ENCODE measurements at regions not wholly inside any gene's neighbourhood (a gene's known extent, or its start where the extent isn't known, plus 50 kb on each side); places are given as distances from the start of the nearest gene placed in this dataset.

DNA sequence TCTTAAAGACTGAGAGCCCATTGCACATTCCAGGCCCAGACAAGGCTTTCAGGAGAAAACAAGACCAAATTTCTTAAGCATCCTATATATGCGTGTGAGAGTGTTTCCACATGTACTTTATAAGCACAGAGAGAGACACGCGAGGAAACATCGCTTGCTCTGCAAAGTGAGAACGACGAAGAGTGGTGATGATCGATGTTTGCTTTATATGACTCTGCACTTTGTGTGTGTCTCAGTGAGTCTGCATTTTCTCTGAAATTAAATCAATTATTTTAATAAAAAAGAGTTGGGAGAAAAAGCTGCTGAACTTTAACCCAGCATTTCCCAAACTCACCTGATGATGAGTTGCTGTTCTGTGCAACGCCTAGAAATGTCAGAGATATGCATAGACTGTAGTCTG, 61.7 kb upstream of the ZMIZ1 start:
- Histone ChIP-seq H3K9me3 (ENCODE audit: severe bottlenecking) (no peaks in the 10 kb centered on the region), H3K4me1 (ENCODE audit: insufficient read depth, poor library complexity, severe bottlenecking) (no peaks in the 10 kb centered on the region), H3K36me3 (ENCODE audit: low read depth) (no peaks in the 10 kb centered on the region), H3K27me3 (ENCODE audit: insufficient read depth, poor library complexity, severe bottlenecking) (no peaks in the 10 kb centered on the region), H3K27ac (ENCODE audit: poor library complexity, severe bottlenecking) (no peak overlapping the region), H3K4me3 (ENCODE audit: severe bottlenecking) (no peak overlapping the region)
- ATAC-seq (ENCODE audit: low read depth) (no peak), DNase-seq (ENCODE audit: low spot score) (no peak)
- TF ChIP-seq, protein P1, sequence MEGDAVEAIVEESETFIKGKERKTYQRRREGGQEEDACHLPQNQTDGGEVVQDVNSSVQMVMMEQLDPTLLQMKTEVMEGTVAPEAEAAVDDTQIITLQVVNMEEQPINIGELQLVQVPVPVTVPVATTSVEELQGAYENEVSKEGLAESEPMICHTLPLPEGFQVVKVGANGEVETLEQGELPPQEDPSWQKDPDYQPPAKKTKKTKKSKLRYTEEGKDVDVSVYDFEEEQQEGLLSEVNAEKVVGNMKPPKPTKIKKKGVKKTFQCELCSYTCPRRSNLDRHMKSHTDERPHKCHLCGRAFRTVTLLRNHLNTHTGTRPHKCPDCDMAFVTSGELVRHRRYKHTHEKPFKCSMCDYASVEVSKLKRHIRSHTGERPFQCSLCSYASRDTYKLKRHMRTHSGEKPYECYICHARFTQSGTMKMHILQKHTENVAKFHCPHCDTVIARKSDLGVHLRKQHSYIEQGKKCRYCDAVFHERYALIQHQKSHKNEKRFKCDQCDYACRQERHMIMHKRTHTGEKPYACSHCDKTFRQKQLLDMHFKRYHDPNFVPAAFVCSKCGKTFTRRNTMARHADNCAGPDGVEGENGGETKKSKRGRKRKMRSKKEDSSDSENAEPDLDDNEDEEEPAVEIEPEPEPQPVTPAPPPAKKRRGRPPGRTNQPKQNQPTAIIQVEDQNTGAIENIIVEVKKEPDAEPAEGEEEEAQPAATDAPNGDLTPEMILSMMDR (IDR thresholded peaks at IDR 0.05; ENCODE audit: poor library complexity, severe bottlenecking): no peak

DNA sequence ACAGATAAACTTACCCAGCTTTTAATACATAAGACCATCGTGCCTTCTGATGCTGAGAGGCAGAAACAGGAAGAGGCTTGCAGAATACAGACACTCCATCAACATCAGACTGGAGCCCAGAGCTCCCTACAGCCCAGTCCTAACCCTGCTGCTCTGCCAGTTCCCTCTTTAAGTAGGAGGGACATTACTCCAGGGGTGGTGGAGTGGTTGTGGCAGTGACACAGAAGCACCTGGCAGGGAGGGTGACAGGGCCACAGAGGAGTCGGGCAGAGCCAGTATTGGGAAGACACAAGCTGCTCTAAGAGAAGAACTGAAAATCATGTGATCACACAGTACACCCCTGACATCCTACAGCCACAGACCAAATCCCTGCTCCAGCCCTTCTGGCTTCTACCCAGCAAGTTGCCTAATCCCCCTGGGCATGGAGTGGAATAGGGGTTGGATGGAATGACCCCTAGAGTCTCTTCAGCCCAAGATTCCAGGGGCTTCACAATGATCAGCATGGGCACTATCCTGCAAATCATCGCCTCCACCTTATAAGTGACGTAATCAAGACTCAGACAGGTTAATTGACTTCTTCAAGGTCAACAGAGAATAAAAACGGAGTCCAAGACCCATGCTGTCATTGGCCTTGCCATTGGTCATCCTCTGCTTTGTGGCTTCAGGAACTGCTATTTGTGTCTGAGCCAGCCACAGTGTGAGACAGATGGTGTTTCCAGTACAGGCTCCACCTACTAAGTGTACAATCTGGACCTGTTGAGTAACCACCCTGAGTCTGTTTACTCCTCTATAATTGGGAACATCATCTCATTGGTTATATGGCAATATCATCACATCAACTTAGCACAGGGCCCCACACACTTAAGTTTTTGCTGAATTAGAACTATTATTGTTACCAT, 61.1 kb upstream of the ZMIZ1 start:
- Histone ChIP-seq H3K36me3 (ENCODE audit: low read depth) (no peaks in the 10 kb centered on the region), H3K27me3 (ENCODE audit: insufficient read depth, poor library complexity, severe bottlenecking) (no peaks in the 10 kb centered on the region), H3K4me1 (ENCODE audit: insufficient read depth, poor library complexity, severe bottlenecking) (no peaks in the 10 kb centered on the region), H3K27ac (ENCODE audit: poor library complexity, severe bottlenecking) (no peak overlapping the region), H3K4me3 (ENCODE audit: severe bottlenecking) (no peak overlapping the region), H3K9me3 (ENCODE audit: severe bottlenecking) (no peaks in the 10 kb centered on the region)
- TF ChIP-seq, protein P1 (IDR thresholded peaks at IDR 0.05; ENCODE audit: poor library complexity, severe bottlenecking): no peak
- no peak for DNase-seq (ENCODE audit: low spot score)
- ATAC-seq (ENCODE audit: low read depth): no peak

- Histone ChIP-seq H3K27me3 (ENCODE audit: insufficient read depth, poor library complexity, severe bottlenecking) (no peaks in the 10 kb centered on the region), H3K36me3 (ENCODE audit: low read depth) (no peaks in the 10 kb centered on the region)
- TF ChIP-seq, protein P1 (IDR thresholded peaks at IDR 0.05; ENCODE audit: poor library complexity, severe bottlenecking): no peak
These were observed 59.6 kb upstream of the ZMIZ1 start for GRCh38 chr10:79009145-79009544.

DNA sequence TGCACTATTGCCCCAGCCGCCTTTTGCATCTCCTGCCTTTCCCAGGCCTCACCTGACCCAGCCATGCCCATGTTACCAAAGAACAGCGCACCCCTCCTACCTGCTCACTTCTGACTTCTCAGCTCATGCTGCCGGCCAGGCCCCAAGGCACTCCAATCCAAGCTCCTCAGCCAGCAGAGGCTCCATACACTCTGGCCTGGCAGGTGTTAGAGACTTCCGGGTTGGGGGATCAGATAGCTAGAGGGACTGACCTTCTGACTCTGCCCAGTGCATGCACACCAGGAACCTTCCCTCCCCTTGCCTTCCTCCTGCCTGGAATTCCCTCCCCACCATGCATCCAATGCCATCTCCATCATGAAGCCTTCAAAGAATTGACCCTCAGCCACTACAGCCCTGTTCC, 56.2 kb upstream of the ZMIZ1 start:
- Histone ChIP-seq H3K9me3 (ENCODE audit: severe bottlenecking) (no peaks in the 10 kb centered on the region), H3K4me3 (ENCODE audit: severe bottlenecking) (no peak overlapping the region), H3K4me1 (ENCODE audit: insufficient read depth, poor library complexity, severe bottlenecking) (no peaks in the 10 kb centered on the region), H3K27me3 (ENCODE audit: insufficient read depth, poor library complexity, severe bottlenecking) (no peaks in the 10 kb centered on the region), H3K36me3 (ENCODE audit: low read depth) (no peaks in the 10 kb centered on the region), H3K27ac (ENCODE audit: poor library complexity, severe bottlenecking) (no peak overlapping the region)
- ATAC-seq (ENCODE audit: low read depth) (no peak), DNase-seq (ENCODE audit: low spot score) (no peak)
- TF ChIP-seq, protein P1 (IDR thresholded peaks at IDR 0.05; ENCODE audit: poor library complexity, severe bottlenecking): no peak

More at GRCh38 chr10:79009145-79009544, 59.6 kb upstream of the ZMIZ1 start:
- DNase-seq (ENCODE audit: low spot score): no peak
- ATAC-seq (ENCODE audit: low read depth): no peak
- no peak overlapping the region for H3K4me3 ChIP-seq (ENCODE audit: severe bottlenecking)
- H3K27ac ChIP-seq (ENCODE audit: poor library complexity, severe bottlenecking): no peak overlapping the region
- H3K9me3 ChIP-seq (ENCODE audit: severe bottlenecking): no peaks in the 10 kb centered on the region
- H3K4me1 ChIP-seq (ENCODE audit: insufficient read depth, poor library complexity, severe bottlenecking): no peaks in the 10 kb centered on the region

DNA sequence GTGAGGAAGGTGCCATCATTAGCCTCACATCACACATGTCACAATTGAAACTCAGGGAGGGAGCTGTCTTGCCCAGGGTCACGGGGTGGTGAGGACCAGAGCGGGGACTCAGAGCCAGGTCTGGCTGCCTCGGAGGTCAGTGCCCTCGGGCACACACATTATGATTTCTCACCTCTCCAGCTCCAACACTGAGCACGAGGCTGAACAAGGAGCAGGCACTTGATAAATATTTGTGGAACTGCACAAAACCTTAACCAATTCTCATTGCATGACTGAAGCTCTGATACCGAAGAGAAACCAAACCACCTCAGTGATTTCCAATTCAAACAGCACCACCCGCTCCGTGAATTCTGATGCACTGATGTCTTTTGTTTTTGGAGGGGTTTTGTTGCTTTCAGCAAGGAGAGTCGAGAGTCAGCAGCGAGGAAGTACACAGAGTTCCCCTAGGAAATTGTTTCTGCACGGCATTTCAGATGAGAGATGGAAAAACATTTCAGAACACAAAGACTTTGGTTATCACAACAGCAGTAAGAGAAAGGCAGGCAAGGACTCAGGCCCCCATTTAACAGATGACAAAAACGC, 55.3 kb upstream of the ZMIZ1 start:
- no peaks in the 10 kb centered on the region for H3K36me3 ChIP-seq (ENCODE audit: low read depth)
- TF ChIP-seq, protein P1 (IDR thresholded peaks at IDR 0.05; ENCODE audit: poor library complexity, severe bottlenecking): no peak
- no peak overlapping the region for H3K4me3 ChIP-seq (ENCODE audit: severe bottlenecking)
- H3K27ac ChIP-seq (ENCODE audit: poor library complexity, severe bottlenecking): no peak overlapping the region
- no peaks in the 10 kb centered on the region for H3K27me3 ChIP-seq (ENCODE audit: insufficient read depth, poor library complexity, severe bottlenecking)
- H3K9me3 ChIP-seq (ENCODE audit: severe bottlenecking): no peaks in the 10 kb centered on the region
- DNase-seq (ENCODE audit: low spot score) (no peak), ATAC-seq (ENCODE audit: low read depth) (no peak)
- H3K4me1 ChIP-seq (ENCODE audit: insufficient read depth, poor library complexity, severe bottlenecking): peaks cover 5% of the 10 kb centered on the region
